ENCODE measurements at regions not wholly inside any gene's neighbourhood (a gene's known extent, or its start where the extent isn't known, plus 50 kb on each side); places are given as distances from the start of the nearest gene placed in this dataset.
A peak's percentile ranks its signal among the peaks of the same experiment; 100 is the strongest.

GRCh38 chr5:167888393-167888792, 403.1 kb upstream of the WWC1 start:
- no peak overlapping the region for H3K4me2 ChIP-seq
- TF ChIP-seq EZH2 (IDR thresholded peaks at IDR 0.05; ENCODE audit: borderline replicate concordance): no peak
- TF ChIP-seq, protein P1, sequence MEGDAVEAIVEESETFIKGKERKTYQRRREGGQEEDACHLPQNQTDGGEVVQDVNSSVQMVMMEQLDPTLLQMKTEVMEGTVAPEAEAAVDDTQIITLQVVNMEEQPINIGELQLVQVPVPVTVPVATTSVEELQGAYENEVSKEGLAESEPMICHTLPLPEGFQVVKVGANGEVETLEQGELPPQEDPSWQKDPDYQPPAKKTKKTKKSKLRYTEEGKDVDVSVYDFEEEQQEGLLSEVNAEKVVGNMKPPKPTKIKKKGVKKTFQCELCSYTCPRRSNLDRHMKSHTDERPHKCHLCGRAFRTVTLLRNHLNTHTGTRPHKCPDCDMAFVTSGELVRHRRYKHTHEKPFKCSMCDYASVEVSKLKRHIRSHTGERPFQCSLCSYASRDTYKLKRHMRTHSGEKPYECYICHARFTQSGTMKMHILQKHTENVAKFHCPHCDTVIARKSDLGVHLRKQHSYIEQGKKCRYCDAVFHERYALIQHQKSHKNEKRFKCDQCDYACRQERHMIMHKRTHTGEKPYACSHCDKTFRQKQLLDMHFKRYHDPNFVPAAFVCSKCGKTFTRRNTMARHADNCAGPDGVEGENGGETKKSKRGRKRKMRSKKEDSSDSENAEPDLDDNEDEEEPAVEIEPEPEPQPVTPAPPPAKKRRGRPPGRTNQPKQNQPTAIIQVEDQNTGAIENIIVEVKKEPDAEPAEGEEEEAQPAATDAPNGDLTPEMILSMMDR (IDR thresholded peaks at IDR 0.05; ENCODE audit: poor library complexity): peak; percentile 19
- no peaks in the 10 kb centered on the region for H3K79me2 ChIP-seq
- no peak overlapping the region for H3K27ac ChIP-seq
- H4K20me1 ChIP-seq (ENCODE audit: insufficient read depth, poor library complexity, severe bottlenecking): no peaks in the 10 kb centered on the region
- H3K27me3 ChIP-seq: no peaks in the 10 kb centered on the region
- 58% methylated on average over 1 of the region's 1 CpG for WGBS (ENCODE audit: low lambda C conversion rate, missing lambda C conversion rate)
- H3K36me3 ChIP-seq (replicated peaks; ENCODE audit: insufficient read depth, low read depth): no peaks in the 10 kb centered on the region
- no peak overlapping the region for H3K4me3 ChIP-seq
- no peaks in the 10 kb centered on the region for H3K4me1 ChIP-seq (ENCODE audit: insufficient read depth)
- no peaks in the 10 kb centered on the region for H3K9me2 ChIP-seq (replicated peaks; ENCODE audit: insufficient read depth)
- no peaks in the 10 kb centered on the region for H3K9me3 ChIP-seq (ENCODE audit: low read depth)
- DNase-seq (ENCODE audit: low spot score): no peak
- H2AFZ ChIP-seq: no peak overlapping the region

DNA sequence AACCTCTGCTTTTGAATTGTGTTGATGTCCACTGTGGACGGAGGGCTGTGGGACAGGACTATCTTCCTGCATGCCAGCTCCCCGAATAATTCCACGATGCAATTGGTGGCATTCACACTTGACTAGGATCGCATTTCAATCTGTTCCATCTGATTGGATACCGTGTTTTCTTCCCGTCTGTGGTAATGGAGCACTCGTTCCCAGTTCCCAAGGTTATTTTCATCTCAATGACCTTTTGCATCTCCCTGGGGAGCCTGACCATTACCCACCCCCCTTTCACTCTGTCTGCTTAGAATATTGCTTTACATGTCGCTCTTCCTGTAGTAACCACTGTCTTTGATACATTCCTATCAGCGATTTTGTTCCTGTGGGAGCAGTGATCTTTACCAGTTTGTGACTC, 402.2 kb upstream of the WWC1 start:
- no peaks in the 10 kb centered on the region for H3K9me3 ChIP-seq (ENCODE audit: low read depth)
- no peak overlapping the region for H3K4me2 ChIP-seq
- H3K4me3 ChIP-seq: no peak overlapping the region
- H3K9me2 ChIP-seq (replicated peaks; ENCODE audit: insufficient read depth): no peaks in the 10 kb centered on the region
- TF ChIP-seq EZH2phosphoT487 (IDR thresholded peaks at IDR 0.05; ENCODE audit: low read depth, severe bottlenecking, unreplicated experiment) (no peak), EZH2 (IDR thresholded peaks at IDR 0.05; ENCODE audit: borderline replicate concordance) (no peak)
- TF ChIP-seq, protein P1 (IDR thresholded peaks at IDR 0.05; ENCODE audit: poor library complexity): no peak
- no peaks in the 10 kb centered on the region for H3K36me3 ChIP-seq (replicated peaks; ENCODE audit: insufficient read depth, low read depth)
- H4K20me1 ChIP-seq (ENCODE audit: insufficient read depth, poor library complexity, severe bottlenecking): no peaks in the 10 kb centered on the region
- H2AFZ ChIP-seq: no peak overlapping the region
- DNase-seq (ENCODE audit: low spot score): no peak
- H3K4me1 ChIP-seq (ENCODE audit: insufficient read depth): no peaks in the 10 kb centered on the region
- H3K27ac ChIP-seq: no peak overlapping the region
- no peaks in the 10 kb centered on the region for H3K79me2 ChIP-seq
- WGBS (ENCODE audit: low lambda C conversion rate, missing lambda C conversion rate): 82% methylated on average over 9 of the region's 9 CpGs
- H3K27me3 ChIP-seq: no peaks in the 10 kb centered on the region

- H3K4me3 ChIP-seq: no peak overlapping the region
- H3K36me3 ChIP-seq (replicated peaks; ENCODE audit: insufficient read depth, low read depth): no peaks in the 10 kb centered on the region
- H3K4me2 ChIP-seq: no peak overlapping the region
- no peaks in the 10 kb centered on the region for H3K79me2 ChIP-seq
- no peaks in the 10 kb centered on the region for H4K20me1 ChIP-seq (ENCODE audit: insufficient read depth, poor library complexity, severe bottlenecking)
- TF ChIP-seq, protein P1 (IDR thresholded peaks at IDR 0.05; ENCODE audit: poor library complexity): no peak
- TF ChIP-seq EZH2phosphoT487 (IDR thresholded peaks at IDR 0.05; ENCODE audit: low read depth, severe bottlenecking, unreplicated experiment) (no peak), EZH2 (IDR thresholded peaks at IDR 0.05; ENCODE audit: borderline replicate concordance) (no peak)
- H3K27ac ChIP-seq: no peak overlapping the region
- no peak for DNase-seq (ENCODE audit: low spot score)
- 89% methylated on average over 3 of the region's 3 CpGs for WGBS (ENCODE audit: low lambda C conversion rate, missing lambda C conversion rate)
- no peaks in the 10 kb centered on the region for H3K4me1 ChIP-seq (ENCODE audit: insufficient read depth)
- H2AFZ ChIP-seq: no peak overlapping the region
- H3K9me3 ChIP-seq (ENCODE audit: low read depth): no peaks in the 10 kb centered on the region
- no peaks in the 10 kb centered on the region for H3K9me2 ChIP-seq (replicated peaks; ENCODE audit: insufficient read depth)
- H3K27me3 ChIP-seq: no peaks in the 10 kb centered on the region
Observed at GRCh38 chr5:167892352-167893115, 398.9 kb upstream of the WWC1 start.

Data from hepatocyte (in vitro differentiated cells).